ENCODE measurements at regions not wholly inside any gene's neighbourhood (a gene's known extent, or its start where the extent isn't known, plus 50 kb on each side); places are given as distances from the start of the nearest gene placed in this dataset.

DNA sequence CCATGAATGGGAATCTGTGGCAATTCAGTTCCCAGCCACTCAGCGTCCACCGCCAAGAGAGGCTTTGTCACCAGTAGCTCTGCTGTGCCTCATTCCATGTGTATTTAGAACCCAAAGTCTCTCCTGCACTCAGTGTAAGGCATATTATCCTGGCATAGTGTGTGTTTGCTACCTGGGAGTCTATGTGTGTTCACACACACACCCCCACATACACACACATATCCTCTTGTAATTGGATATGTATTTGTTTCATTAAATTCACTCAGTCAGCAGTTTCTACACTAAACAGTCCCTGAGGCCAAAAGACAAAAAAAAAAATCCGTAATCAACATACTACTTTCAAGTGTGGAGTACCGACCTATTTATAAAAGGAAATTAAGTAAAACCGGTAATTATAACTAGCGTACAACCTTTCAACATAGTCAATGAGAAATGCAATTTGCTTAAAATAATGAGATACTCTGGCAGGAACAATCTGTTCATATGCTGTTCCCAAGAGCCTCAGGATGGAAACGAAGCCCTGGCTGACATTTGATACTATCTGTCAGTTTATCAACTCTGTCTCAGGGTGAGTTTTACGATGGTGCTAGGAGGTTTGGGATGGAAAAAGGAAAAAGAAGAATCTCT is 425.8 kb upstream of the CELF2 start:
- ATAC-seq (ENCODE audit: low FRiP score) (no peak), DNase-seq (ENCODE audit: low spot score) (no peak)
- no peak for TF ChIP-seq CTCF (IDR thresholded peaks at IDR 0.05)

DNA sequence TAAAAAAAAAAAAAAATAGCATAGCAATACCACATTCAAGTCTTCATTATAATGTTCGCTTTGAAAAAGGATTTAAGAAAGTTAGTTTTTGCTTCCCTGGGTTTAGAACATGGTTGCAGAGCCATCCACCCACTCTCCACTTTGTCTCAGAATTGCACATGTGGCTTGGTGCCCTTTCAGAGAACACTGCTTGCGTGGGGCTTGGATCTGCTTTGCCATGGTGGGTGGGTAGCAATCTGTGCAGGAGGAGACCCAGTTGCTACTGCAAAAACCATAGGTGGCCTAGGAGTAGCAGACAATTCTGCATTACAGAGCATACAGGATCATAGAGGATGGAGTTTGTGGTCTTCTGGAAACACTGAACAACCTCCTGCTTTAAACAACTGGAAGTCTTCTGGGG is 421.4 kb upstream of the CELF2 start:
- ATAC-seq (ENCODE audit: low FRiP score), result no peak
- no peak for DNase-seq (ENCODE audit: low spot score)
- TF ChIP-seq CTCF (IDR thresholded peaks at IDR 0.05), result no peak

- ATAC-seq (ENCODE audit: low FRiP score), result no peak
- no peak for TF ChIP-seq CTCF (IDR thresholded peaks at IDR 0.05)
- no peak for DNase-seq (ENCODE audit: low spot score)
These were observed 419.4 kb upstream of the CELF2 start for GRCh38 chr10:10598297-10598696.

GRCh38 chr10:10600004-10600403 is 417.7 kb upstream of the CELF2 start:
- no peak for DNase-seq (ENCODE audit: low spot score)
- ATAC-seq (ENCODE audit: low FRiP score), result no peak
- TF ChIP-seq CTCF (IDR thresholded peaks at IDR 0.05), result no peak

DNA sequence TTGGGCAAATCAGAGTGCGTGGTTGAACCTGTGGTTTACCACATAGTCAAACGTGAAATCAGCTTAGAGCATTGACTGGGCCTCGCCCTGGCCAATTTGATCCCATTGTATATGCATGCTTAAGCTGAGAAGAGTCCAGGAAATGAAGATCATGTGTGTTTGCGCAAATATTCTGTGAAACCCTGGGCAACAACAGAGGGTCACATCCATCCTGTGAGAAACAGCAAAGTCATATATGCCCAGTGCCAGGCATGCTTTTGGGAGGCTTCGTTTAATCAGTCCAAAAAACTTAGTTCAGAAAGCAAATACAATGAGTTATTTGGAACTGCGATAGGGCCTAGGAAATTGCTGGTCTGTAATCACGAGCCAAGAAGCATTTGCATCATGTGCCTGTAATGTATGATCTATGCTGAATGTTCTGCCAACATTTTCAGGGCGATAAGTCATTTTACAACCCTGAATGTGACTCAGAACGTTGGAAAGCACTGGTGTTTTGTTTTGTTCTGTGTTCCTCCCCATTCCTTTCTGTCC is 412.1 kb upstream of the CELF2 start:
- ATAC-seq (ENCODE audit: low FRiP score), result peak; percentile 86
- DNase-seq (ENCODE audit: low spot score), result no peak
- TF ChIP-seq CTCF (IDR thresholded peaks at IDR 0.05), result no peak

DNA sequence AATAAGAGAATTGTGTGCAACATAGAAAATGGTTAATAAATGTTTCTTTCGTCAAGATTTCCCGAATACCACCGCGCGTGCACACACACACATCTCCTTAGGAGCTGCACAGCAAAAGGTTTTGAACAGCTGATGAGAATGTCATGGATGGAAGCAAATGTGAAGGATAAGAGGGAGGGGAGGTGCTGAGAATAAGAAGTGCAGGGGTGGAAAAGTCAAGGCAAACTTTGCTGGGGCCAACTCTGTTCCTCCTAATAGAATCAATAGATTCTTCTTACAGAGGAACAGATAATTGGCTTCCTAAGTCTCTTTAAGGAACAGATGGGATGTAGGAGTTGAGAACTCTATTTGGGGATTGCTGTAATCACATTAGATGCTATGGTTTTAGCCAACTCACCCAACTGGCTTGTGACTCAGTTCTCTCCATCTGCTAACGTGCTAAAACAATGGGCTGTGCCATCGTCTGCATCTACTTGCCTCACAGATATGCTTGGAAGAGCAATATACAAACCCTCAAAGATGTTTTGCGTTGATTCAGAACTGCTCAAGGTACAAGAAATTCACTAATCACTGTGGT is 408.2 kb upstream of the CELF2 start:
- TF ChIP-seq CTCF (IDR thresholded peaks at IDR 0.05), result no peak
- ATAC-seq (ENCODE audit: low FRiP score) (no peak), DNase-seq (ENCODE audit: low spot score) (no peak)

DNA sequence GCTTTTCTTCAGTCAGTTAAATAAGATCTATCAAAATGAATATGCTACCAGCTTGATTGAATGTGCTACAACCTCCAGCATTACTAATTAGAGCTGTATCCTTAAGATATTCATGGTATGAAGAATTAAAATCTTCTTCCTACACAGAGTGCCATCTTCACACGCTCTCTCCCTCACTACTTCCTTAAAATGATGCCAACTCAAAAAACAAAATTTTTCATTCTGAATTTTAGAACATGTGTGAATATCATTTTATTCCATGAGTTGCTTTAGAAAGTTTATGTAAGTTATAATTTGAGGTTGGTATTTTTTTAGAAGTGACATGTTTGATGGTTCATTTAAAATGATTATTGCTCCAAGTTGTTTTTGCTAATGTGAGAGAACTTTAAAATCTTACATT is 407.5 kb upstream of the CELF2 start:
- ATAC-seq (ENCODE audit: low FRiP score) (no peak), DNase-seq (ENCODE audit: low spot score) (no peak)
- no peak for TF ChIP-seq CTCF (IDR thresholded peaks at IDR 0.05)
